Stimulated activated CD4-positive, alpha-beta T cell treated with anti-CD3 and anti-CD28 coated beads, Interleukin-15, amount 100 ng/mL, for 48 hours (primary cell): ENCODE measurements at regions not wholly inside any gene's neighbourhood (a gene's known extent, or its start where the extent isn't known, plus 50 kb on each side); places are given as distances from the start of the nearest gene placed in this dataset.

ENCODE experiments used
- DNase-seq, 2 donors: peaks; one replicate each; pipeline ENCODE4 v3.0.0-alpha.2; 2020; ENCODE audit warnings: low read depth in 2 of 2

DNA sequence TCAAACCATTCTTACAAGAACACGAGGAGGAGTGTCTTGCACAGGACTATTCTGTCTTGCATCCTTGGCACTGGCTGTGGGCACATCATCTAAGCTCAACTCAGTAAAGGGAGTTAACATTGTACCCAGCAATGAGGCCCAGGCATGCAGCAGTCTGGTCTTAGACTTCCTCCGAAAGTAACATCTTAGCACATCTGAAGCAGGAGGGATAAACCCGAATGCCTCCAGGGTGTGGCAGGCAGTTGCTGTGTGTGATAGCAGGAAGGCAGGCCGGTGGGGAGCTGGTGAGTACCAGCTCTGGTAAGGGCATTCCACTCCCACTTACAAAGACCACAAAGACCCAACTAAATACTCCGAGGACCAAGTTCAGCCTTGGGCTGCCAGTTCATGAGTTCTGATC, 206.3 kb downstream of the TSN start:
- DNase-seq = no peak

DNA sequence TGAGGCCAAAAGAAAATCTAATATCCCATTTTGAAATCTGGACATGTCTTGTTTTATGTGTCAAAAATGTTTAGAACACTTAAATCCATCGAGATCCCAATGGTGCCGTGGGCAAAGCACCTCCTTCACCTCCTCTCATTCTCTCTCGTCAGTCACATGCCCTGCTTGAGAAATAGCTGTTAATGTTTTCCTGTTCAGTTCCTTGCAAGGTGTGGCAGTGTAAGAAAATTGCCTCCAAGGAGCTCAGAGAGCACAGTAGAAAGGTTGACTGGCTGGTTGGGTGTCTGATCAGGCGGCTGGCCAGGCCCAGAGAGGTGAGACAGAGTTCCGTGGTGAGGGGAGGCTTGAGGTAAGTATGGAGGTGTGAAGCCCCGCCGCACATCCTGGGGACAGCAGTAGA, 210.2 kb downstream of the TSN start:
- DNase-seq = no peak

DNA sequence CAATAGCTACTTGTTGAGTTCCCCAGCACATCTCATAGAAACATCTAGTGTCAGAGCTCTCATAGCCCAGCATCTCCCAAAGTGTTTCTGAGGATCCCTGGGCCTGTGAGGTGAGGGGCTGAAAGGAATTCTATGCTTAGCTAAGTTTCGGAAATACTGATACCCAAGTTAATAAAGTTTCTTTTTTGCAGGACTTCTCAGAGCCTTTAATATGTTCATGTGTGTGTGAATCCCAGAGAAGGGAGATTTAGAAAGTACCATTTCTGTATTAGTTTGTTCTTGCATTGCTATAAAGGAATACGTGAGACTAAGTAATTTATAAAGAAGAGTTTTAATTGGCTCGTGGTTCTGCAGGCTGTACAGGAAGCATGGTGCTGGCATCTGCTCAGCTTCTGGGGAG, 211.2 kb downstream of the TSN start:
- DNase-seq = no peak

DNA sequence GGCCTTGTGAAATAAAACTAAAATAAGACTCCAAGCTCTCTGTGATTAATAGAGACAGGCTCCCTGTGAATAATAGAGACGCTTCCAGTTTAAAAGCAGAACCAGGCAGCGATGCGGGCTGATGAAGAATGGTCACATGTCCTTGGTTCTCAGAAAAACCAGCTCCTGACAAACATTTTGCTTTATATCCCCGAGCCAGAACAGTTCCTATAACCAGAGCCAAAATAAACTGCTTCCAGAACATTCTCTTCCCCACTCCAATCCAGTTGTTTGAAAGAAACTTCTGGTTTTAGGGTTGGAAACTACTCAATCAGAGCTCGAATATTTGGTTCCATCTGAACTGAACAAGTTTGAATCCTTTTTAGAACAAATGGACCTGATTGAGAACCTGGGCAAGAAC, 213.7 kb downstream of the TSN start:
- DNase-seq = no peak

DNA sequence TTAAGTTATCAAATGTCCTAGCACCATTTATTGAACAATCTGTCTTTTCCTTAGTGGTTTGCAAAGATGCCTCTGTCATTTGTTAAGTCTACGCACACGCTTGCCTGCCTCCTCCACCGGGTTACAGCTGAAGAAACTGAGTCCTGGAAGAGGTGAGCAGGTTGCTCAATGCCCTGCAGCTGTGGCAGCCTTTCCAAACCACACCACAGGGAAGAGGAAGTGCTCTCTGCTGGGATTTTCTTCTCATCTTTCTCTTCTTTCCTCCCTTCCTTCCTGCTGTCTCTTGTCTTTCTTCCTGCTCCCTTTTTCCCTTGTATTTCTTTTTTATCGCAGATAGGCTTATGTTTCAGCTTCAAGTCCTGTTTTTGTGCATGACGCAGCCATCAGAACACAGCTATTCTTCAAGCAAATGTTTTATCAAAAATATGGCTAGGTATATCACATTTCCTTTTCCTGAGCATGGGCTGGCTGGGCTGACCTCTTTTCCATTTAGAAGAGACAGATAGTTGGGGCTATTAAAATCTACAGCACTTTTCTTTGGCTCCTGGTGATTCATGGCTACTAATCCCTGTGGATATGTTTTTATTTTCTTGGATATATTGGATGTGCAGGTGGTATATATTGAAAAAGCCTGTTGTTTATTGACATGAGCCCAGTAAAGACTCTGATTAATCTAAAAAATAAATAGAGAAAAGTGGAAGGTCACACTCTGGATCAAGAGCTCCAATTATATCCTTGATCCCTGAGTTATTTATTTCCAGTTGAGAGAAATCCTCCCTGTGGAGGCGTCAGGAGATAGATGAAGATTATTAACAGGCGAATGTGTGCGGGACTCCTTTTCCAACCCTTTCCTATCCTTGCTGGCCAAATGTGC, 214.6 kb downstream of the TSN start:
- no peak for DNase-seq

DNA sequence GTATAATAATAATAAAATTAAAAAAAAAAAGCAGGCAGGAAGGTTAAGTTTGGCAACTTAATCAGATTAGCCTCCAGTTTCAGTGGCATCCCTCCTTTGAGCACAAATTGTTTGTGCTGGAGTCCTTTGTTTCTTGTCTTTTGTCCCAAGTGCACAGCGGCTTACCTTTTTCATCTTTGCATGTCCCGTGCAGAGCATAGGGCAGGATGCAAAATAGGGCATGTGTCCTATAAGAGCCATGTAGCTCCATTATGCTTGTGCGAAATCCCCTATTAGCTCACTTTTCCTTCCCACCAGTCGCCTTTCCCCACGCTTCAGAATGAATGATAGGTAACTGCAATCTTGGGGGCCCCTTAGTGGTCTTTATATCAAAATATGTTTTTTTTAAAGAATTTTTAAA, 216.8 kb downstream of the TSN start:
- no peak for DNase-seq

DNA sequence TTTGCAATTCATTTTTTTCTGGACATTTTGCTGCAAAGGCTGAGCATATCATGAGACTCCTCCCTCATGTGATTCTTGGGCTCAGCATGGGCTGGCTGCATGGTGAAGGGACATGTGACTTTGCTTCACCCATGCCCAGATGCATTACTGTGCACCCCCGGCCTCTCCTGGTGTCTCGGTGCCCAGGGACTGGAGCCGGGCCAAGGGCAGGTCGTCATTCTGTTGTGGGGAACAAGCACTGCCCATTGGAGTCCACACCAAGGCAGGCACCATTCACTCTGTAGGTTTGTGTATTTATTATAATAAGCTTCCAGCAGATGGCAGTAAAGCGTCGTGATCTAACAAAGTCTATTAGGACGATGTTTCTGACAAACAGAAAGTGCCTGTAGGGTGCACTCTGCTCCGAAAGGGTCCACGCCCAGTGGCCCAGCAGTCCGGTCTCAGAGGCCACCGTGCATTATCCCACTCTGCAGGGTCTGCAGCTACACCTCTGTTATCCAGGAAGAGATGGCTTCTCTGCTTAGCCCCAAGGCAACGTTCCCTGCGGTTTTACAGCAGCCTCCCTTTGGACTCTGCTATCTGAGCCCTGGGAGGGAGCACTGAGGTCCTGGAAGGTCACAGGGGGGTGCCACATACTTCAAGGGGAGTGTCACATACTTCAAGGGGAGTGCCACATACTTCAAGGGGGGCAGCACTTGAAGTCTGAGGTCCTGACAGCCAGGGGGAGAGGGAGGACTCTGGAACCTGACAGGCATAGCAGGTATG, 219.6 kb downstream of the TSN start:
- peak in 1 of 2 donors; percentile 16 for DNase-seq

DNA sequence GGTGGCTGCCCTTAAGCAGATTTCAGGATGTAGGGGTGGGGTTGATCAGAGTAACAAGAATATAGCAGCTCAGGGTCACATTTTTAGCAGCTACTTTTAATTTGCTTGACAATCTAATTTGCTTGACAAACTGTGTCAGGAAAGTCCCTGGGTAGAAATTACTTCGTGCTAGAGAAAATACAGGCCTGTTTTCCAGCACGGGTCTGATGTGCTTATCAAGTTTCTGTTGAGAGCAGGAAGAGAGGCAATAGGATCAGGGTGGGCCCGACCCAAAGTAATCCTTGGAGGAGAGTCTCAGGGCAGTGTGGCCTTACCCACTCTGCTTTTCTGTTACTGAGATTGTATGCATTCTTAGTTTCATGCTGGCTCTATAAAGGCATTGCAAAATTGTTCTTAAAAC, 221.5 kb downstream of the TSN start:
- DNase-seq = no peak

DNA sequence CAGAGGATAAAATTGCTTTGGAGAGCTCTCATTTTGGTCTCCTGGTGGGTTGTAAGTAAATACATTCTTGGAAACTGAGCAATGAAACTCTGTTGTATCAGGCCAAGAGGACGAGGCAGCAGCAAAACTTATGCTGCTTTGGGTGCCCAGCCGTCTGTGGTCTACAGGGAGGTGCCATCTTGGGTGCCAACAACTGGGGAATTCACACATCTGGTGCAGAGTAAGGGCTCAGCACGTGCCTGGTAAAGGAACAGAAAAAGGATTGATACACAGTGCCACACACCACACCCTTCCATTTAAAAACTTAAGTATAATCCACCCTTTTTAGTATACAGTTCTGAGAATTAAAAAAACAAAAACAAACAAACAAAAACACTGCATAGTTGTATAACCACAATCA, 221.9 kb downstream of the TSN start:
- no peak for DNase-seq

DNA sequence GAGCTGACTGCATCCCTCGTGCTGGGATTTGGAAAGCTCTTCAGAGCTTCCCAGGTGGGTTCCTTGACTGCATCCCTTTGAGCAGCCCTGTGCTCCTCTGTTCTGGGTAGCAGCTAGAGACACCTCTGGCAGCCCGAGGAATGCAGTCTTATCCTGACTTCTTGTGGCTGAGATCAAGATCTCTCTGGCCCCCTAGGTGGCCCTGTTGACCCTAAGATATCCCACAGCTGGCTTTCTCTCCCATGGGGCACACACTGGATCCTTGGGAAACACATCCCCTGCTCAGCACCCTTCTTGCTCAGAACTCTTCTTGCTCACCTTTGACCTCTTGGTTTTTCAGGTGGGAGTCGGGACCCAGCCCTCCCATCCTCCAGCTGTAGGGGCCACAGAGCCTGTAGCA, 237.2 kb downstream of the TSN start:
- no peak for DNase-seq

DNA sequence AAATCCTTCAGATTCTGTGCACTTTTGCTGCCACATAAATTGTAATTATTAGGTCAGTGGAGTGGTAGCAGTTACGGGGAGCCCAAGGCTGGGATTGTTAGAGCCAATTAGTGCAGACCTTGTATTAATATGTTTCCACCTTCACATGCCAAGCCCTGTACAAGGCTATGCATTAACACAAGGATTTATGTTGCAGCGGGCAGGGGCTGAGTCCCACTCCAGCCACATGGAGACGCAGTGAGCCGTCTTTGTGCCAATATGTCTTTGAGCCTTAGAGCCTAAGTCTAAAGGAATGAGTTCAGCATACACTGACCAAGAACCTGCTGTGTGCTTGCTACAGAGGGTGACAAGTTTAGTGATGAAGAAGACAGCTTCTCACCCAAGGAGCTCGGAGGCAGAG, 238.2 kb downstream of the TSN start:
- no peak for DNase-seq

DNA sequence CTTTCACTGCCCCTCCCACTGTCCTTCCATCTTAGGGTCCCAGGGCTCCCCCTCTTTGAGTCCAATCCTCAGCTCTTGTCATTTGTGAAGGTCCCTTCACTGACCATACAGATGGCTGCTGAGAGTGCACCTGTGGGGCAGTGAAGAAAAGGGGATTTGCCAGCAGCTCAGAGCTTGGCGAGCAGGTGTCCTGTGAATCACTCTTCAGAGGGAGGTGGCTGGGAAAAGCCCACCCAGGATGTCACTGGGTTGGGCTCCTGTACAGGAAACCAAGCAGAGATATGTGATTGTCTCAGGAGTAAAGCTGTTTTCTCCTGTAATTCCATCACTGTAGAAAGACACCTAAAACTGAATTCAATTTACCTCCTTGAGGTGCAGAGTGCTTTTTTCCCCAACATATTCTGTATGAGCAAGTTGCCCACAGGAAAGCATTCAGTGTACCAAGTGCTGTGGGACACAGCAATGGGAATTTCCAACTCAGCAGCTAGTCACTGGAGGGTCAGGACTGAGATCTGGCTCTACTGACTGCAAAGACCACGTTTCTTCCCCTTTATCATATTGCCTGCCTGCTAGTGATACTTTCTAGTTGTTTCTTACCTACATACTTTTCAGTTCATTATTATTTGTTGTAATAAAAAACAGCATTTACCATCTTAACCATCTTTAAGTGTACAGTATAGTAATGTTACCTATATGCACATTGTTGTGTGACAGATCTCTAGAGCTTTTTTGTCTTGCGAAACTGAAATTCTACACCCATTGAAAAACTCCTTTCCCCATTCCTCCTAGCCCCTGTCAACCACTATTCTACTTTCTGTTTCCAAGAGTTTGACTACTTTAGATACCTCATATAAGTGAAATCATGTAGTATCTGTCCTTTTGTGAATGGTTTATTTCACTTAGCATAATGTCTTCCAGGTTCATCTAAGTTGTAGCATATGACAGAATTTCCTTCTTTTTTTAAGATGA, 239.1 kb downstream of the TSN start:
- no peak for DNase-seq

DNA sequence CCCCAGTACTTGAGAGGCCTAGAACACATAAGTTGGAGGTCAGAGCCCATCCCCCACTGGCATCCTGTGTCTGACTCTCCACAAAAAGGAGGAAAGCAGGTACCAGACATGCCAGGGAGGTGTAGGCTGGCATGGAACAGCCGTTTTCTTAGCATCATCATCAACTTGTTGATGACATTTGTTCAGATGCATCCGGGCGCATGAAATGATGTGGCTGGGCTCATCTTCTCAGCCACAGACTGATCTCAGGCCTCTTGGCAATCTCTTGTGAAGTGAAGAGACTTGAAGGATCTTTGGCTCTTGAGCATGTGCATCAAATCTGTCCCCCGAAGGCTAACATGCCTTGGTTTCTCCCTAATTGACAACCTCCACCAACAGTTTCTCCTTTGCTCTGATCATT, 243.3 kb downstream of the TSN start:
- no peak for DNase-seq

DNA sequence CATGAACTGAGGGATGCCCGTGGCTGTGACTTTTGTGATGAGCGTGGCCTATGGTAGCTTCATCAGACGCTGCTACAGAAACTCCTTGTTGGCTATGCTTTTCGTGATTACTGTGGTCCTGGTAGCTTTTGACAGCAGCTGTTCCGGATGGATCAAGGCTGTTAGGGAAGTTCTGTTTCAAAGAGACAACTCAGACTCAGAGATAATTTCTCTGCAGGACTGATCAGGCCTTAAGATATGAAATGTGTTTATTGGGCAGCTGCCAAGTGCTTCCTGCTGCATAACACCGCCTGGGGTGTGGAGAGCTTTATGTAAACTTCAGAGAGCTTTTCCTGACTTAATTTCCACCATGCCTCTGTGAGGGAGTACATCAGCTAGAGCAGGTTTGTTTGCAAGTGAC, 243.8 kb downstream of the TSN start:
- no peak for DNase-seq

DNA sequence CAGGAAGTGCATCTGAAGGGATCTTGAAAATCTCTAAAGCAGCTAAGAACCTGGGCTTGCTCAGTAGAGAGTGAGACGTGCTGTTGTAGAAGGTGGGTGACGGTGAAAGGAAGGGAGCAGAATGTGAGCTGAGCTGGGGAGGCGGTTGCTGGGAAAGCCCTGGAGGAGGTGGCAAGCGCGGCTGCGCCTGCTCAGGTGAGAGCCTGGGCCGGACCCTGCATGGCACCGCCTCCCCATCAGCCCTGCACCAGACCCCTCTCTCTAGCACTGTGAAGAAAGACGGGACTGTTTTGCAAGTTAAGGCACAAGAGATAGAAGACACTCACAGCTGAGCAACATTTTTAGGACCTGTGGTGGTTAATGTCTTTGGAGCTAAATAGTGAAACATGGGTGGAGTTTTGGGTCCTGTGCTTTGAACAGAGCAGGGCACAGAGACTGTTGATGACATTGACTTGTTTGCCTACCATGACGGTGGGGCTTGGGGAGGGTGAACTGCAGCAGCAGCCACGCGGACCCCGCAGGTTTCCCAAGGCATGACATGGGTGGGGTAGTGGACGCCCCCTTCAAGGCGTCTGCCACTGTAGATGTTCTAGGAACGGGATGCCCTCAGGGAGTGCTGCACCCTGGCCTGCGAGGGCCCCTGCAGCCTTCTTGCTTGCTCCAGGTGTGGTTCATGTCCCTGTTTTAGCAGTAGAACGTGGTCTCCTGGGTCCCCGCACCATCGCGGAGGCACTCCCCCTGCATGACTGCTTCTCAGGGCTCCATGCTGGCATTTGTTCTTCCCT, 245.3 kb downstream of the TSN start:
- no peak for DNase-seq

DNA sequence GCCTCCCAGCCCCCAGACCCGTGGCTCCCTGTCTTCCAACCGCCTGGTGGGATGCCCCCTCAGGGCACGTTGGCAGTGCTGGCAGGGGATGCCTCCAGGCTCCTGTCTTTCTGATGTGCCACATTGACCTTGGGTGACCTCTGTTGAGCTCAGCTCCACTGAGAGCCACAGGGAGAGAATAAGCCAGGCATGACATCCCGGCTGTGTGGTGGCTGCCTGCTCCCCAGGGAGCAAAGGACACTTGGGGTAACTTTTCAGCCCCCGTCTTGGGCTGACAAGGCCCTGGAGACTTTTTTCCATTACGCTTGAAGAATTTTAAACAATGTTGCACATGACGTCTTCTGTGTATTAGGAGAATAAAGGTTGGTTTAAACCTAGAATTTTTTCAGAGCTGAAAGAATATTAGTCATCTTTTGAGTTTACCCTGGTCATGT, 246.0 kb downstream of the TSN start:
- no peak for DNase-seq

DNA sequence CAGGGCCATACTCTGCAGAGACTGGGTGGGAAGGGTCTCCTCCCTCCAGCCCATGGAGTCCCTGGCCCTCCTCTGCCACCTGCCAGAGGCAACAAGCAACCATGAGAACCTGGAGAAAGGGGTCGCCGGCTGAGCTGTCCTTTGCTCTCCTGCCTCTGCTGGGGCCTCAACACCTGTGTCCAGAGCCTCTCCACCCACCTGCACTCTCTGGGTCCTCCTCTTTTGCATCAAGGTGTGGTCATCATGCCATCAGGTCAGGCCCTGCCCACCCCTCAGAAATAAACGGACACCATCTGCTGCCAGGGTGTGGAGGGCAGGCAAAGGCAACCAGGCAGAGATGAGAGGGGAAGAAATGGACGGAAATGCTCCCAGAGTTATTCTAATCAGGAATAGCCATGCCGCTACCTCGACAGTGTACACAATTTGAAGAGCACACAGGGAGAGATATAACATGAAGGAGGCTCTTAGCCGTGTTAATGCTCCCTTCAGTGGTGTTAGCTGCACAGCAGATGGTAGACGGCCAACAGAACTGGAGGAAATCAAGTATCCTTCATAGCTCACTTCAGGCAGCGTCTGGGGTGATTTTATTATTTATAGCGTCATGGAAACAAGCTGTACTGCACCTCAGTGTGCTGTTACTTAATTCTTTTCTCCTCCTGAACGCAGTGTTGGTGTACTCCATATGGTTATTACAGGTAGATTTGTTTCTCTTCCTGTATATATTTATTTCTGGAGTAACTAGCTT, 247.9 kb downstream of the TSN start:
- DNase-seq = no peak

DNA sequence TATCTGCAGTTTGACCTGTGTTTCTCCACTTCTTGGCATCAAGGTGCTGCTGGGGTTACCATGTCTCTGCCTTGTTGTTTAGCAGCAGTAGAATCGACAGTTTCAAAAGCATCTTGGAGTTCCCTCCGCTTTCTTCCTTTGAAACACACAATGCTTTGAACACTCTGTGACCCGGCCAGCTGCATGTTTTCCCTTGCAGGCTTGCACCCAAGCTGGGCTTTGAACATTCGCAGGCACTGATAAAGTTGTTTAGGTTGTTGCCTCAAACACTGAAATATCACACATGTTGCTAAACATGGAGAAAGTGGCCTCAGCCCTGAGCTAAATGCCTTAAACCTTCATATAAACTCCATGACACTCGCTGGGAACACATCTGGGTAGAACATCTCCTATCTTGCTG, 251.7 kb downstream of the TSN start:
- no peak for DNase-seq

DNA sequence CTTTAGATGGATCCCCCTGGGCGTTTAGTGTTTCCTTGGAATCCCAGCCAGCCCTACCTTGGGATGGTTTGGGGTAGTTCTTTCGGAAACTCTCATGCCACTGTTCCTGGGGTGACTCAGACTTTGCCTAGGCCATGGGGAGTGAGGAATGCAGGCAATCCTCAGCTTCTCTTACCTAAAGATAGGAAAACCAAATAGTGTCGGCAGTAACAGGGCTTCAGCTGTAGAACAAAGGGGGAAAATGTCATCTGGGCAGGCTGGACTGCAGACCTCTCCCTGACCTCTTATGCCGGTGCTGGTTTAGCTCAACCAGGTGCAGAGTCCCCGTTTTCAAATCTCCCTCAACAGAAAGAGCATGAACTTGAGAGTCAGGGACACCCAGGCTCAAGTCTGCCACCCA, 252.1 kb downstream of the TSN start:
- DNase-seq = no peak

DNA sequence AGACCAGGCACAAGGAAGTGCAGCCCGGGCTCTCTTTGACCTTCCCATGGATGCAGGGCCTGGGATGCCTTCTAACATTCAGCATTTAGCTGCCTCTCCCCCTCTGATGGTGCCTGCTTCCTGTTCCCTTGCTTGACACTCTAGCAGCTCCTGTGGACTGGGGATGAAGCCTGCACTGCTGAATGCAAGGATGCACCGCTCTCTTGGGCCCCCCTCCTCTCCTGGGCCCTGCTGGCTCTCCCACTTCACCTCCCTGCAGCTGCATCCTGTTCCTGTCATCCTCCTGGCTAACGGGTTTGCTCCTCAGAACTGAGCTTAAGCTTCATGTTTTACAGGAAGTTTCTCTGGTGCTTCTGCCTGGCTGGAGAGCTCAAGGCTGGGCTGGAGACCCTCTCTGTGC, 254.1 kb downstream of the TSN start:
- no peak for DNase-seq
